Dermis microvascular lymphatic vessel endothelial cell (primary cell): ENCODE measurements at regions not wholly inside any gene's neighbourhood (a gene's known extent, or its start where the extent isn't known, plus 50 kb on each side); places are given as distances from the start of the nearest gene placed in this dataset.

Experiments
- DNase-seq, 2 donors: peaks; one replicate each; pipeline versions ENCODE4 v3.0.0 to v3.0.0-alpha.2; 2010; ENCODE audit warnings: low read depth in 2 of 2

DNA sequence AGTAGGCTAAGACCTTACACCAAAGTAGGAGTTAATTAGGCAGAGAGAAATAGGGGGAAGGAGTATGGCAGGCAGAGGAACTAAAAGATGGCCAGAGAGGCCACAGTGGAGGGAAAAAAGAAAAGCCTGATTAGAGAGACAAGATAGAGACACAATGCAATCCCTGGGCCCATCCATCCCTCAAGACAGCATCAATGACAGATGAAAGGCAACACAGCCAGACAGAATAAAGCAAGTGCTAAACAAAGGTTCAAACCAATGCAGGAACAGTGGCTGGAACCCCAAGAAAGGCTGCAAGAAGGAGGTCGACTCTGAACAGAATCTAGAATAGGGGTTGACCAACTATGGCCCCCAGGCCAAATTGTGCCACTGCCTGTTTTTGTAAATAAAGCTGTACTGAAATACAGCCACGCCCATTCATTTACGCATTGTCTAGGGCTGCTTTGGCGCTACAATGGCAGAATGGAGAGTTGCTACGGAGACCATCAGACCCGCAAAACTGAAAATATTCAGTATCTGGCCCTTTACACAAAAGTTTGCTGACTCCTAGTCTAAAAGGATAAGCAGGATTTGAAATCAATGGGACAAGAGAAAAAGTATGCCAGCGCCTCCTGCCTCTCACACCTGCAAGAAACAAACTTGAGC, 473.3 kb upstream of the PSMD7 start:
- no peak for DNase-seq

DNA sequence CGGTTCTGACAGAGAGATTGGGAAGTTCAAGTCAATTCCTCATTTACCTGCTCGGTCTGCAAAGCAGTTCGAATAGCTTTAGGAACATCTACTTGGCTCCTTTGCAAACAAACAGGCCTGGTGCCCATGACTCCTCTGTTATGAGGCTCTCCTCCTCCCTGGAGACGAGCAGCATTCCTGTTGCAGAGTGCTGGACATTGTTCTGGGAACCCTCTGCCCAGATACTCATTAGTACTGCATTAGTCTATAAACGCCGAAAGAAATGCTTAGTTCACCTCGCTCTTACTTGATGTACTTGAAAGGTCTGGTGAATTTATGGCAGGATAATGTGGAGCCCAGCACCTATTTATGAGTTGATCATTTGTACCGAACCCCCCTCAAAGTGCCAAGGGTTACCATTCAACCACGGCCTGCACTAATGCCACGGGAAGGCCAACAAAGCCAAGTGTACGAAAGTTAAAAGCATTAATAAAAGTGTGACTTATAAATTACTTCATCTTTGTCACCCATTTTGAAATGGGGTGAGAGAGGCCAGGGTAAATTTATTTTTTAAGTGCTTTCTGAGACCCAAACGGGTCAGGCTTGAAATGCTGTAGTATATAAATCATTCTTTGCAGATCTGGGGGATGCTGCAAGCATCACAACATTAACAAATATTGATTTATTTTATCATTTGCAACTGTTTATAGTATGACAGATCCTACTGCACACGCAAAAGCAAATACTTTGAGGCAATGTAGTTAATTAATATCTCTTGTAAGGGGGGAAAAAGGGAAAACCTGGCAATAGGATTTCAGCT, 478.9 kb upstream of the PSMD7 start:
- no peak for DNase-seq

DNA sequence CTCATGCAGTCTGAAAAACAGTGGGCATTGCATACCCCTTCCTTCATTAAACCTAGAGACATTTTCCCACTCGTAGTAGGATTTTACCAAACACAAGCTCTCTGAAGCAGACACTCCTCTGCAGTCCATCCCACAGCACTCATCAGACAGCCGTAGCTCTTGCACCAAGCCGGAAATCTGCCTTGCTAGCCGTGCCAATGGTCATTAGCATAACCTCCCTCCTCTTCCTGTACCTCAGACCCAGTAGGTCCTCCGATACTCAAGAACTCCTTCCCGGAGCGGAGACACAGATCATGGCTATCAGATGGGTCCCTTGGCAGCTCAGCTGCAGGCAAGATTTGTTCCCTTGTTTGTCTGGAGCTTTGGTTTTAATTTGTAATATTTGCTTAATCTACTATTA, 483.1 kb upstream of the PSMD7 start:
- no peak for DNase-seq

DNA sequence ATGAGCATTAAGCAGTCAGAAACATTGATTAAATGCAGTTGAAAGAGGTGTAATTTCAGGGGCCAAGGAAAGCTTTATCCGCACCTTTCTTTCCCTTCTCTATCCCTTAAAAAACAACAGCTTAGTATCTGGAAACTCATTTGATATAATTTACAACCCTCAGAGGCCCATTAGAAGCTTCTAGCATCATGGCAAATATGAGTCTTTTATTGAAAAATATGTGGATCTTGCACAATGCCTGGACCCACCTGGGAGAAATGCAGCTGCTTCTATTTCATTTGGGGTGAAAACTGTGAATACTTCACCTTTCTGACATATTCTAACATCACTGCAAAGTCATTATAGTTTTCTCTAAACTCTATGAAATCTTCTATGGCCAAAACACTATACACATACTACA, 492.2 kb upstream of the PSMD7 start:
- DNase-seq, result no peak

DNA sequence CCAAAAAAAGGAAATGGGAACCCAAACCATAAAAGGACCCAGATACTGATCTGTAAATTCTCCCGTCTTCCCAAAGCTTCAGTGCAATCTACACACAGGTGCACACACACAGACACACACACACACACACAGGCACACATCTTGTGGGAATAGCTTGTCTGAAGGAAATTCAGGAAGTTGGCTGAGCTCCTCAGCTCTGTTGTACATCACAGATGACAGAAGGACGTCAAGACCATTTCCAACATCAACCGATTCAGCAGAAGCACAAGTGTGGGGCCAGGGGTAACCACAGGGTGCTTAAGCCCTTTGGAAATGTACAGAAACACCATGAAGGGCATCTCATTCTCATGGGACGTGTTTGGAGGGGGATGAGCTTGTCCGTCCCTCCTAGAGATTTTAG, 498.1 kb upstream of the PSMD7 start:
- no peak for DNase-seq

DNA sequence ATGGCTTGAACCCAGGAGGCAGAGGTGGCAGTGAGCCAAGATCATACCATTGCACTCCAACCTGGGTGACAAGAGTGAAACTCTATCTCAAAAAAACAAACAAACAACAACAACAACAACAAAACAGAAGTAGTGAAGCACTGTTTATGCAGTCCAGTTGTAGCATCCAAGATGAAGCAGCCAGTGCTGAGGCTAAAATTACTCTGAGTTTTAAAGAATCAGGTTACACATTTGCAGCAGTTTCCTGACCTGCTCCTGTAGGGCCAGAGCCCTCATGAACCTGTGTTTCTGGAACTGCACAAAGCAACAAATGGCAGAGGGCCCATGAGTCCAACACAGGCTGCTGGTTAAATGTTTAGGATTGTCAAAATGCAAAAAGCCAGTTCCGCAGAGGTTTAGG, 499.5 kb upstream of the PSMD7 start:
- no peak for DNase-seq

DNA sequence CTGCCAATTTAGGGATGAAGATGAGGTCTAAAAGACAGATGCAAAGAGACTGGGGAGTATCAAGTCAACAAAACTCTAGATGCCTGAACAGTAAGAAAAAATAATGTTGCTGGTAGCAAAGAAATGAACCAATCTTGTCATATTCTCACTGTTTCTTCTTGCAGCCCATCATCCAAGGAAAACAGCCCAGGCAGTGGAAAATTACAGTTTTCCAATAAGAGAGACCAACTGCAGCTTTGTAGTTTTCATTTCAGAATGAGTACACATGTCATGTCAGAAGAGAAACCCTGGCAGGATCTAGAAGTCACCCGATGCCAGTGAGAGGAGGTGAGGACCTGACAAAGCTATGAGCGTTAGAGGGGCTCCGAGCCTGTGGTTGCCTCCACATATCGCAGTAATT, 500.4 kb upstream of the PSMD7 start:
- no peak for DNase-seq

DNA sequence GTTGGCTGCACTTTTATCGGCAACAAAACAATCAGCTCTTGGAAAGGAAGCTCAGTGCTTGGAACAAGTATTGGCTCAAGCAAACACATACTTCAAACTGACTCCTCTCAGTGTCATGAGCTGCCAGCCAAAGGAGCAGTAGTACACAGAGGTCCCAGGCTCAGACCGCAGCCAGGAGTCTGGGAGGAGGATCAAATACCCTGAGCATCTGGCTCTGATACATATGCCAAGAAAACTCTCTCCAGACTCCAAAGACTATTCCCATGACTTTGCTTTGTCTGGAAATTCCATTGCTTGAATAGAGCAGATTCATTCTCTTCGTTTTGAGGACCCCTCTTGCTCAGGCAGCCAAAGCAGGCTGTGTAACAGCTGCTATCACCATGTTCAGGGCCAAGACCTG, 501.6 kb upstream of the PSMD7 start:
- no peak for DNase-seq

DNA sequence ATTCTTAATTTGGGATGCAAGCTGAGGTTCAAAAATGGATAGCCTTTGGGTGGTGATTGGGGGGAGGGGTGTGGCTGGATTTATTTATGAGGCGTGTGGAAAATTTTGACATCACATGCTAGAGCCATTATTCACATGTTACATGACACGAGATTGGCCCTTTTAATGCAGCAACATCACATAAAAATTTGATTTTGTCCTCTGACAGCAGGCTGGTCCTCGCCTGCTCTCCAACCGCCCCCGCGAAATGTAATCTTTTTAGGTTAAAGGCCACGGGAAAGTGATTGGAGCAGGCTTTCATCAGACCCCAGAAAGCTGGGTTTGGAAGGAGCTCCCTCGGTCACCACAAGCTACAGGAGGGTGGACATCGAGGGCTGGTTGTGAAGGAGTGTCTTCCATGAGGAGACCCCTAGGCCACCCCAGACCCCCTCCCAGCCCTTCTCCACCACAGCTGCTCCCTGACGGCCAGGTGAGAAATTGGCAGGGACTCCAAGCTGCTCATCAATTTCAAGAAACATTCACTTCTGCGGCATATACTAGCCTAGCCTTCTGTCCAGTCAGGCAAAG, 502.7 kb upstream of the PSMD7 start:
- DNase-seq, result no peak

DNA sequence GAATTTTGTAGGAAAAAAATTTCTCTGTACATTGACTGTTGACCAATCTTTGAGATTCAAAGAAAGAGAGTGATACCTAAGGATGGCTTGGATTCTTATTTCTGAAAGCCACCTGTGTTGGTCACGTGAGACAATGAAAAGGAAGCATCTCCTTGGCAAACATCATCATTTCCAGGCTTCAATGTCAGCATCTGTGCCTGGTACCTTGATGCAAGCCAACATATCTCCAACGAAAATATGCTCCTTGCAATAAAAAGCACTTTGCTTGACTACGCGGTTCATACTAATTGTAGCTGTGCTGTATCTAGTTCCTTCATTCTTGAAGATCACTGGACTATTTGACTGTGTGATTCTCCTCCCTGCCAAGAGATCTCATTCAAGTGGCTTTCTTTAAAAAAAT, 503.4 kb upstream of the PSMD7 start:
- DNase-seq, result no peak

DNA sequence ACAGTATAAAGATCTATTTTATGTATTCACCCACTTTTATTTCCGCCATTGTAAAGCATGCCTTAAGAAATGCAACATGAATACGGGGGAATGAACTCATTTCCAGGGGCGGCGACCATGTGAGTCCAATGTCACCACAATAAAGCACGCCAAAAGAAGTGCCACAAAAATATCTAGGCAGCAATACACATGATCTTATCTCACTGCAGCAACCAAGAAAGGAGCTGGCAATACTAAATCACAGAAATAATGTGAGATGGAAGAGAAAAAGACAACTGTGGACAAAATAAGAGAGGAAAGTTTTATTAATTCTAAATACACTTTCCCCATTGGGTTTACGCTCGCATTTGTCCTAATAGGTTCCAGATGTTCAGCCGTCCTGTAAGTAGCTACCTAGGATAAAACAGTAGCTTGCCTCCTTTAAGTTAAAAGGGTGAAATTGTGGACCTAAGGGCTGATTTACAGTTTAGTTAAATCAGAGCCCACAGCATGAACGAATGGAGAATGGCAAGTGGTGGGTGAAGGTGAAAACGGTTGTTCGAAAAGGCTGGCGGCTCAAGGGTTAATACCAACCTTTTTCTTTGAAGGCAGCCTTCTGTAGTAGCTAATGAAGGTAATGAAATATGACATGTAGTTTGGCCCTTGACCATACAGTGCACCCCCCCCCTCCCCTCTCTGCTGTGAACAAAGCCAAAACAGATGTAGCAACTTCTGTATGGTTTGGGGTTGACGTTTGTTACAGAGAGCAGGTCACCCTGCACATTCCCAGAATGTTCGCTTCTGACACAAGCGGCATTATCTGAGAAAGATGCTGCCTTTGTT, 504.2 kb upstream of the PSMD7 start:
- DNase-seq, result no peak

DNA sequence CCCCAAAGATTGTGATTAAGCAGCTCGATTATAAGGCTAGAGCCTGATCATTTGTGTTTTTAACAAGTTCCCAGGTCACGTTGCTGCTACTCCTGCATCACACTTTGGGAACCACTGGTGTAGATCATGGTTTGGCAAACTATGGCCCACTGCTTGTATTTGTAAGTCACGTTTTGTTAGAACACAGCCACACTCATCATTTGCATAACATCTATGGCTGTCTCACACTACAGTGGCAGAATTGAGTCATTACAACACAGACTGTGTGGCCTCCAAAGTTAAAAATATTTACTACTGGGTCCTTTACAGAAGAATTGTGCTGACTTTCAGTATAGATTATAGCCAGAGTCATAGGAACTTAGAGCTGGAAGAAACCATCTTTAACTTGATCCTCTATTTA, 515.3 kb upstream of the PSMD7 start:
- no peak for DNase-seq

DNA sequence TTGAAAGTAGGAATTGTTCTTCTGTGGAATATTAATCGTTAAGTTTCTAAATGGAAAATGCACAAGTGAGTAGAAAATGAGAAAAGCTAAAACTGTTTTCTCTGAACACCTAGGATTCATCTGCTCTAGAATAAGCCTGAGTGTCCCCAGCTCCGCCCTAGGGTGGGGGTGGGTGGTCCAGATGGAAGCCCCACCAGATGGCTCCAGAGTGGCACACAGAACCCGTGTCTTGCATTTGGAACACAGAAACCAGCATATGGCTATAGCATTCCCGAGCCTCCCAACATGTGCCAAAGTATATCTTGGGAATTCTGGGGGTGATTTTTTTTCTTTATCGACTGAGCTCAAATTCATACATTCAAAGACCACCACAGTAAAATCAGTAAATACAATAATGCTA, 517.7 kb upstream of the PSMD7 start:
- no peak for DNase-seq

DNA sequence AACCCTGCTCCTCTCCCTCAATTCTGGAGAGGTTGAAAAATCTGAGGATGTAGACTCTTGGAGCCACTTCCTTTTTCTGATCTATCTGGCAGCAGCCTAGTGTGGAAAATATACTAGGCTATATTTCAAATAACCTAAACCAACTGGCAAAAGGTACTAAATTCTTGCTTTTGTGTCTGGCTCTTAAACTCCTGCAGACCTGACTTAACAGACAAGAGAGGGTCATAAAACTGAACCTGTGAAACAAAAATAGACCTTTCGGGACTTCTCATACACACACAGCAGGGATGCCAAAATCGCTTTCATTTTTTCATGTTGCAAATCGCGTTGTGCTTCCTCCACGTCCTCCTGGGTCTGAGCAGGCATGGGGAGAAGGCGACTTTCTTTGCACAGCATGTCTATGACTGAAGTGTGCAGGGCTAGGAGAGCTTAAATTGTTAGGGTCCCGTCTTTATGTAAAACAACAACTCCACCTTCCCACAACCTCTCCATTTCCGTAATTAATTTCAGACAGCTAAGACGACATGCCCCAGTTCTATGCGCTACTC, 520.7 kb upstream of the PSMD7 start:
- no peak for DNase-seq

DNA sequence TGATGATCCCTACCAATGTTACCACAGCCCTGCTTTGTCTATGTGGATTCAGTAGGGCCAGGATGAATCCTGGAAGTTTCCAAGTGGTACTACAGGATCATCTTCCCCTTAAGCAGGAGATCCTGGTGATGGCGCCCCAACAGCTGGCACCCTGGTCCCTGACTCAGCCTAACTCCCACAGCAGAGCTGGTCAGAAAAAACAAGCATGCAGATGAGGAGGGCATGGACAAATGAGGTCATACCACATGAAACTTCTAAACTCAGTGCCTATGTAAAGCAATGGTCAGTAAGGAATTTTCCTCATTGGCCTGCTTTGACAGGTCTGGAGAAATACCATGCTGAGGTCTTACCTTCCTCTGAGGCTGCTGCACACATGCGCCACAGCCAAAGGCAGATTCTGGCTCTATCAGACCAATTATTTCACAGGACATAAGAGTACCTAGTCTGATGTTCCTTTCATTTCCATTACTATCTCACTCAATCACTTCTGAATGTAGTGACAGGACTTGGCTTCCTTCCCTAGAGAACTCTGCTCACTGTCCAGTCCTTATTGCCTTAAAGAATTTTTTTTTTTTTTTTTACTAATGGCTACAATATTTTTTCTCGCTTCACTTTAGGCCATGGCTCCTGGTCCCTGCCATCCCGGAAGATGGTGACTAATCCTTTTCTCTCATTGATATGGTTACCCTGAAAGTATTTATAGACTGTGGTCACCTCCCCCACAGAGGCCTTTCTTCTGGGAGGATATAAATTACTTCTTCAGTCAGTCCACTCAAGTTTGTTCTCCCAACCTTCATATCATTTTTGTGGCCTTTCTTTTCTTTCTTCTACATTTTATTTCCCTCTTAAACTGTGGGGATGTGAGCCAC, 525.2 kb upstream of the PSMD7 start:
- DNase-seq, result no peak

DNA sequence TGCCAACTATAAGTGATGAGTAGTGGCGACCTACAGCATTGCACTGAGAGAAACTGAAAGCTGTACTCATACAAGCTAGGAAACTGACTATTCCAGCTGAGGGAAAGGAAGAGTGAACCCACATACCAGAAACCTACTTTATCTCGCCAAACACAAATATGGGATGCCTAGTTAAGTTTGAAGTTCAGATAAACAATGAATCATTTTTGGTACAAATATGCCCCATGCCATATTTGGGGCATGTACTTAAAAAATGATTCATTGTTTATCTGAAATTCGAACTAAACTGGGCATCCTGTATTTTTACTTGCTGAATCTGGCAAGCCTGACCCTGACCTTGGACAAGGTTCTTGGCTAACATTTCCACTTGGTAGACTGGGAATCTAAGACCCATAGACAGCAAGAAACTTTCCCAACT, 527.8 kb upstream of the PSMD7 start:
- no peak for DNase-seq

DNA sequence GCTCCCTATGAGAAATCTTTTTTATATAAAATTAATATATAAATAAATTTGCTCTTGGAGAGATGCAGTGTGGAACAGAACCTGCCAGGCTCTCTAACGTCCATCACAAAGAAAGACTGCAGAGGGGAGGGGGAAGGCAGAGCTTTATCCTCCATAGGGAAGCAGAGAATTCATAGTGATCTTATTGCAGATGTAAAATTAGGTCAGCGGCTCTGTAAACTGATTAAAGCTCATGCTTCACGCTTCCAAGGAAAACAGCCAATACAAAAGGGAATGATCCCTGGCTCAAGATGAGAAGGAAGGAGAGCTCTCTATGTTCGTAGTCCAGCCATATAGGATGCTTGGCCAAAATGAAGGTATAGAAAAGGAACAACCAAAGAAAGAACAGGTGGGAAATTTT, 532.3 kb upstream of the PSMD7 start:
- no peak for DNase-seq

DNA sequence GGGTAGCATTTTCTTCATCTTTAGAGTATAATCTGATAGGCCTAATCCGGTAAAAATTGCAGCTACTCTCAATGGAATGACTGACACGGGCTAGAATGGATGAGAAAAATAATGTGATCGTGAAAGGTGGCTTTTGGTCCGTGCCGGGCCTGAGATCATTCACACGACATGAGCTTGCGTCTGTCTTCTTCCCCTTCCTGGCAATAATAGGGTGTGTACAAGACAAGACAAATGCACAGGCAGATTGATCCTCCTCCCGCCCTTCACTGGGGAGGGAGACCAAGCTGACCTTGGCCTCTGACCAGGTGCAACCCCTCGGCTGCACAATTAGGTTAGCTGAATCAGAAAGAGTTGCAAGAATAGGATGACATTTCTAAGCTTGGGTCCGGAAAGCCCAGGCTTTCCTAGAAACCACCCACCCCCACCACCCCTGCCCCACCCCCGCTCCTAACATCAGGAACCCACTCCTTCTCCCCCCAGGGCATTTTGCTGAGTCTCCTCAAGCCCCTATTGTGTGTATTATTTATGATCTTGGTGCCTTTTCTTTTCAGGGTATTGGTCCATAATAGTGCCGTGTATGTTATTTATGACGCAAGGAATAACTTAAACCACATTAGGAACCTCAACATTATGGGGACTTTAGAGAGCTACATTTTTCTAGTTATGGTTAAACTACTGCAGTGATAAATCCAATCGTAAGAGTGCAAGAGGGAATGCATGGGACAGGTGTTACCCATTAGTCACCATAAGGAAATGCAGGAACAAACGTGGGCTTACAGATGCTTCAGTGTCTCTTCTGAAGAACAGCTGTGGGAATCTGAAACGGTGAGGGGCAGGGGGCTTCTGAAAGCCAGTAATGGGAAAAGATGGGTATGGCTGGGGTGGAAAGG, 540.1 kb upstream of the PSMD7 start:
- DNase-seq, result no peak

DNA sequence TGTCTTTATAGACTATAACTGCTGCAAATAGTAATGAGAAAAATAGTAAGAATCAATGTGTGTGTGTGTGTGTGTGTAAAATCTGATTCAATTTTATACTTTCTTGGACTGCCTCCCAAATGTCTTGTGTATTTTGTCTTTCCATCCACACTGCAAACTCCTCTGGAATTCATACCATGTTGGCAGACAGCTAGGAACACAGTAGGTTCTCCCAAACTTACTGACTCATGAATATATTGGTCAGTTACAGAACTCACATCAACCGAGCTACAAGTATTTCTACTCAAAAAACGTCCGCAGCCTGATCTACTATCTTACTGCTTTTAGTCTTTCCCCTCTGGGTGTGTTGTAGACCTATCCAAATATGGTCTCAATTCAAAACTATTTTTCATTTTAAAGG, 542.7 kb upstream of the PSMD7 start:
- no peak for DNase-seq

DNA sequence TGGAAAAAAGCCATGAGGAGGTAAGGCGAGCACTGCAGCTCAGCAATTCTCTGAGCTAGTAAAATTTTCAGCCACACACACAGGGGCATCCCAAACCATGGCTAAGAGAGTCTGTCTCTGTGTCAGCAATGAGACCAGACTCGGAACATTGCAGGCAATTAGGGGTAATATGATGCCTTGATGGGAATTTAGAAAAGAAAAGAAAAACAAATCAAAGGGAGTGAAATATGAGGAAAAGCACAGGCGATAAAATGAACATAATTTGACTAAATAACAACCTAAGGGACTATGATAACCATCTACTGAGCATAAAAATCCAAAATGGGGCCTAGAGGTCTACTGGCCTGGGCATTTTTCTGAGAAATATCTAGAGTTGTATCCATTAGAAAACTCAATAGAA, 546.0 kb upstream of the PSMD7 start:
- no peak for DNase-seq
